Fibroblast of the aortic adventitia (primary cell): ENCODE measurements at regions not wholly inside any gene's neighbourhood (a gene's known extent, or its start where the extent isn't known, plus 50 kb on each side); places are given as distances from the start of the nearest gene placed in this dataset.
"Not testable (repeated sequence)": the region's sequence is repeated elsewhere in the genome, so short reads cannot be mapped to it uniquely, and the experiment has no call there.

Experiments used
- DNase-seq: peaks from one replicate; pipeline ENCODE4 v3.0.0-alpha.2; 2010; ENCODE audit warnings: low read depth
- H3K4me3 ChIP-seq: 2 replicates; pipeline ENCODE4 v1.5.1; 2011; ENCODE audit warnings: low read depth, mild to moderate bottlenecking, control low read depth, low read length, moderate library complexity
- CTCF ChIP-seq: IDR thresholded peaks from 2 replicates; pipeline ENCODE4 v1.5.1; 2011; ENCODE audit warnings: mild to moderate bottlenecking, low read length, control low read depth, inconsistent platforms; ENCODE audit not compliant: insufficient read depth

GRCh38 chr4:31807036-31807435 is 1086.9 kb downstream of the PCDH7 start:
- DNase-seq, result peak; percentile 73
- no peak overlapping the region for H3K4me3 ChIP-seq
- no peak for TF ChIP-seq CTCF

- H3K4me3 ChIP-seq, result no peak overlapping the region
- DNase-seq, result no peak
- TF ChIP-seq CTCF, result no peak
Measured at GRCh38 chr4:31844350-31844749, 1124.2 kb downstream of the PCDH7 start.

- DNase-seq, result no peak
Measured at GRCh38 chr4:31851946-31852345, 1131.8 kb downstream of the PCDH7 start.

GRCh38 chr4:31877429-31877828 is 1157.3 kb downstream of the PCDH7 start:
- no peak for TF ChIP-seq CTCF
- no peak for DNase-seq
- no peak overlapping the region for H3K4me3 ChIP-seq

More at GRCh38 chr4:31851946-31852345, 1131.8 kb downstream of the PCDH7 start:
- no peak for TF ChIP-seq CTCF
- H3K4me3 ChIP-seq, result no peak overlapping the region

- H3K4me3 ChIP-seq, DNase-seq: not testable (repeated sequence)
Measured at GRCh38 chr4:31880837-31881236, 1160.7 kb downstream of the PCDH7 start.

GRCh38 chr4:31896349-31896748 is 1176.2 kb downstream of the PCDH7 start:
- no peak for DNase-seq
- no peak for TF ChIP-seq CTCF
- H3K4me3 ChIP-seq, result no peak overlapping the region

- no peak for TF ChIP-seq CTCF
- no peak overlapping the region for H3K4me3 ChIP-seq
- DNase-seq, result no peak
Measured at GRCh38 chr4:31905363-31905762, 1185.2 kb downstream of the PCDH7 start.

- DNase-seq, result no peak
- TF ChIP-seq CTCF, result no peak
- no peak overlapping the region for H3K4me3 ChIP-seq
Measured at GRCh38 chr4:31908261-31908660, 1188.1 kb downstream of the PCDH7 start.
